Body of pancreas (tissue), 4 donors: ENCODE measurements at regions not wholly inside any gene's neighbourhood (a gene's known extent, or its start where the extent isn't known, plus 50 kb on each side); places are given as distances from the start of the nearest gene placed in this dataset.

ENCODE experiments used
- ATAC-seq: fragments of 150-250 bp; one replicate; pipeline ENCODE4 v1.9.1; 2016
- DNase-seq, 4 donors: peaks; one replicate each; pipeline ENCODE4 v3.0.0-alpha.2; 2019
- H3K27ac ChIP-seq, 4 donors: fragments of 200-600 bp; sonication (generic); 1 replicate in 3 of 4; 2 replicates in 1 of 4; pipeline versions ENCODE4 v1.5.1 to v1.6.1; 2016 to 2019; ENCODE audit warnings: mild to moderate bottlenecking in 1 of 4, mixed read lengths in 1 of 4, moderate library complexity in 1 of 4
- H3K27me3 ChIP-seq, 2 donors: fragments of 200-600 bp; sonication (generic); one replicate each; pipeline ENCODE4 v1.6.0; 2016; ENCODE audit warnings: mild to moderate bottlenecking in 1 of 2
- H3K36me3 ChIP-seq, 2 donors: fragments of 200-600 bp; sonication (generic); replicated peaks in 1 of 2; 2 replicates each; pipeline ENCODE4 v1.5.1; 2016; ENCODE audit warnings: low read depth in 2 of 2; ENCODE audit not compliant: insufficient read depth in 1 of 2
- H3K4me1 ChIP-seq: fragments of 200-600 bp; sonication (generic); one replicate; pipeline ENCODE4 v1.6.0; 2016
- H3K4me3 ChIP-seq, 2 donors: fragments of 200-600 bp; sonication (generic); 1 replicate in 1 of 2; 2 replicates in 1 of 2; pipeline ENCODE4 v1.5.1; 2016 to 2019
- H3K9me3 ChIP-seq, 3 donors: fragments of 200-600 bp; sonication (generic); 1 replicate in 2 of 3; 2 replicates in 1 of 3; pipeline ENCODE4 v1.5.1; 2016
- POLR2A ChIP-seq, 3 donors: fragments of 450-650 bp; IDR thresholded peaks; one replicate each; pipeline ENCODE4 v1.6.1; 2016; ENCODE audit warnings: antibody characterized with exemption in 3 of 3, mild to moderate bottlenecking in 2 of 3
- WGBS, 2 donors: methylation state at CpG; one replicate each; pipeline ENCODE4 v1.1.5; 2017; 5-methylcytosine and 5-hydroxymethylcytosine counted together
- intact Hi-C: fragments of 100-400 bp; cut with DNase I; formaldehyde crosslinking; loops from one replicate; pipeline ENCODE4 v1.15.1; 2023
- TF ChIP-seq, protein P1 (sequence below), 7 experiments: fragments of 450-650 bp in 4 of 7; fragments of 200-600 bp in 3 of 7; sonication (generic) in 3 of 7; IDR thresholded peaks; one replicate each; pipeline ENCODE4 v1.5.1; 2016 to 2019; ENCODE audit warnings: antibody characterized with exemption in 7 of 7

GRCh38 chr20:51129147-51129776, 106.4 kb upstream of the KCNG1 start:
- Histone ChIP-seq H3K36me3 (no peaks in the 10 kb centered on the region), H3K9me3 (no peaks in the 10 kb centered on the region), H3K4me3 (no peak overlapping the region), H3K27ac (no peak overlapping the region), H3K27me3 (no peaks in the 10 kb centered on the region), H3K4me1 (no peaks in the 10 kb centered on the region)
- no peak for TF ChIP-seq POLR2A (IDR thresholded peaks at IDR 0.05)
- TF ChIP-seq, protein P1, sequence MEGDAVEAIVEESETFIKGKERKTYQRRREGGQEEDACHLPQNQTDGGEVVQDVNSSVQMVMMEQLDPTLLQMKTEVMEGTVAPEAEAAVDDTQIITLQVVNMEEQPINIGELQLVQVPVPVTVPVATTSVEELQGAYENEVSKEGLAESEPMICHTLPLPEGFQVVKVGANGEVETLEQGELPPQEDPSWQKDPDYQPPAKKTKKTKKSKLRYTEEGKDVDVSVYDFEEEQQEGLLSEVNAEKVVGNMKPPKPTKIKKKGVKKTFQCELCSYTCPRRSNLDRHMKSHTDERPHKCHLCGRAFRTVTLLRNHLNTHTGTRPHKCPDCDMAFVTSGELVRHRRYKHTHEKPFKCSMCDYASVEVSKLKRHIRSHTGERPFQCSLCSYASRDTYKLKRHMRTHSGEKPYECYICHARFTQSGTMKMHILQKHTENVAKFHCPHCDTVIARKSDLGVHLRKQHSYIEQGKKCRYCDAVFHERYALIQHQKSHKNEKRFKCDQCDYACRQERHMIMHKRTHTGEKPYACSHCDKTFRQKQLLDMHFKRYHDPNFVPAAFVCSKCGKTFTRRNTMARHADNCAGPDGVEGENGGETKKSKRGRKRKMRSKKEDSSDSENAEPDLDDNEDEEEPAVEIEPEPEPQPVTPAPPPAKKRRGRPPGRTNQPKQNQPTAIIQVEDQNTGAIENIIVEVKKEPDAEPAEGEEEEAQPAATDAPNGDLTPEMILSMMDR (IDR thresholded peaks at IDR 0.05), result no peak
- intact Hi-C loops, result no loop called here
- WGBS, 2 donors, result 56 to 66% methylated on average over 6 to 7 of the region's 7 CpGs
- ATAC-seq (no peak), DNase-seq (no peak)

- intact Hi-C loops, result no loop called here
- ATAC-seq (no peak), DNase-seq (no peak)
- Histone ChIP-seq H3K27ac (no peak overlapping the region), H3K4me3 (no peak overlapping the region), H3K27me3 (no peaks in the 10 kb centered on the region), H3K36me3 (no peaks in the 10 kb centered on the region), H3K9me3 (no peaks in the 10 kb centered on the region), H3K4me1 (peaks cover under 1% of the 10 kb centered on the region)
- 58 to 73% methylated on average over 4 of the region's 4 CpGs for WGBS, 2 donors
- TF ChIP-seq, protein P1 (IDR thresholded peaks at IDR 0.05), result no peak
- no peak for TF ChIP-seq POLR2A (IDR thresholded peaks at IDR 0.05)
These were observed 105.3 kb upstream of the KCNG1 start for GRCh38 chr20:51128198-51128597.

GRCh38 chr20:51127713-51128112, 104.8 kb upstream of the KCNG1 start:
- DNase-seq, result no peak
- intact Hi-C loops, result no loop called here
- no peak for TF ChIP-seq POLR2A (IDR thresholded peaks at IDR 0.05)
- TF ChIP-seq, protein P1 (IDR thresholded peaks at IDR 0.05), result no peak
- H3K36me3 ChIP-seq, result no peaks in the 10 kb centered on the region
- no peak for ATAC-seq
- peaks cover 6% of the 10 kb centered on the region for H3K4me1 ChIP-seq
- H3K27me3 ChIP-seq, result no peaks in the 10 kb centered on the region
- no peaks in the 10 kb centered on the region for H3K9me3 ChIP-seq
- no peak overlapping the region for H3K27ac ChIP-seq
- 68 to 70% methylated on average over 4 of the region's 4 CpGs for WGBS, 2 donors
- no peak overlapping the region for H3K4me3 ChIP-seq

DNA sequence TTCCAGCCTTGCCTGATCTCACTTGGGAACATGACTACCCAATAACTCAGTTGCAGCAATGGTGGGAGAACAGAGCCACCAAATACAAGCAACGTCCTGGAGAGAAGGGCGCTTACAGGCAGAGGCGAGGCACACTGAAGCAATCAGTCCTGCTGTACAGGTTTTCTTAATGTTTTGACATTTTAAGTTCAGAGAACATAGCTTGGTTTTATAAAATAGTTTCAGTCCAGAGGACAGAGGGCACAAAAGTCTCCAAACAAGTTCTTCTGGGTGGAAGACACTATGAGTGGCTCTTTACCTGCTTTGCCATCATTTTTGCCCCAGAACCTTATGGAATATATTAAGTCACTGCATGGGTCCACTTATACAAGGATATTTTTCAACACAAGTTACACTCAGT, 103.4 kb upstream of the KCNG1 start:
- Histone ChIP-seq H3K27ac (no peak overlapping the region), H3K27me3 (no peaks in the 10 kb centered on the region), H3K4me3 (no peak overlapping the region), H3K36me3 (no peaks in the 10 kb centered on the region), H3K4me1 (peaks cover 19% of the 10 kb centered on the region), H3K9me3 (no peaks in the 10 kb centered on the region)
- WGBS, 2 donors, result 57 to 66% methylated on average over 3 of the region's 3 CpGs
- intact Hi-C loops, result no loop called here
- no peak for ATAC-seq
- no peak for DNase-seq
- TF ChIP-seq POLR2A (IDR thresholded peaks at IDR 0.05), result no peak
- TF ChIP-seq, protein P1 (IDR thresholded peaks at IDR 0.05), result no peak

DNA sequence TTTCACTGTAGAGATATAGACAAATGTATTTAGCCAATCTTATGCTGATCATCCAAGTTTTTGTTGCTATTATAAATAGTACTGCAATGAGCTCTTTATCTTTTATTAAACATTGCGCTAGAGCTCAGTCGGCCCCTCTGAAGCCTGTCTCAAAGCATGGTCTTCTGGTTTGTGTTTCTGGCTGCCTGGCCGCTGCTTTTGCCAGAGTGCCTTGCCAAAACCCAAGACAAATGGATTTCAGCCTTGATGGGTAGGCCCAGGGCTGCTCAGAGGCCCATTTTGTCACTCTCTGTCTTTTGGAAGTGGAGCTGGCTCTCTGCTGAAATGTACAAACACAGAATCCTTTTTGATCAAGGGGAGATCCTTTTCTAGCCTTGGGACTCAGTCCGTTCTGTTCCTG, 102.9 kb upstream of the KCNG1 start:
- ATAC-seq, result no peak
- 47 to 50% methylated on average over 4 of the region's 4 CpGs for WGBS, 2 donors
- Histone ChIP-seq H3K4me3 (no peak overlapping the region), H3K4me1 (peaks cover 24% of the 10 kb centered on the region), H3K36me3 (no peaks in the 10 kb centered on the region), H3K27ac (no peak overlapping the region), H3K27me3 (no peaks in the 10 kb centered on the region), H3K9me3 (no peaks in the 10 kb centered on the region)
- DNase-seq, result no peak
- intact Hi-C loops, result no loop called here
- no peak for TF ChIP-seq POLR2A (IDR thresholded peaks at IDR 0.05)
- TF ChIP-seq, protein P1 (IDR thresholded peaks at IDR 0.05), result no peak
